Adrenal gland (tissue), 9 donors: ENCODE measurements at regions not wholly inside any gene's neighbourhood (a gene's known extent, or its start where the extent isn't known, plus 50 kb on each side); places are given as distances from the start of the nearest gene placed in this dataset.

Experiments
- DNase-seq, 7 donors: peaks; one replicate each; pipeline ENCODE4 v3.0.0-alpha.2; 2019 to 2020
- H3K27ac ChIP-seq, 5 donors: fragments of 200-600 bp; sonication (generic) in 4 of 5; 1 replicate in 3 of 5; 2 replicates in 2 of 5; pipeline versions ENCODE4 v1.5.1 to v1.8.0; 2016 to 2020; ENCODE audit warnings: mild to moderate bottlenecking in 1 of 5
- H3K27me3 ChIP-seq: fragments of 200-600 bp; 2 replicates; pipeline ENCODE4 v1.8.0; 2021
- H3K36me3 ChIP-seq, 2 donors: fragments of 200-600 bp; replicated peaks in 1 of 2; 1 replicate in 1 of 2; 2 replicates in 1 of 2; pipeline versions ENCODE4 v1.5.1 to v1.8.0; 2018 to 2022
- H3K4me1 ChIP-seq, 2 donors: fragments of 200-600 bp; replicated peaks in 1 of 2; 1 replicate in 1 of 2; 2 replicates in 1 of 2; pipeline versions ENCODE4 v1.5.1 to v1.8.0; 2018 to 2021
- H3K4me3 ChIP-seq, 4 donors: fragments of 200-600 bp; sonication (generic) in 3 of 4; one replicate each; pipeline ENCODE4 v1.5.1; 2016 to 2018
- H3K9me3 ChIP-seq, 3 donors: fragments of 200-600 bp; sonication (generic) in 1 of 3; replicated peaks in 1 of 3; 1 replicate in 2 of 3; 2 replicates in 1 of 3; pipeline versions ENCODE4 v1.5.1 to v1.8.0; 2016 to 2021
- CTCF ChIP-seq, 6 experiments: fragments of 450-650 bp in 4 of 6; fragments of 200-600 bp in 2 of 6; sonication (generic) in 1 of 6; IDR thresholded peaks; 1 replicate in 5 of 6; 2 replicates in 1 of 6; pipeline versions ENCODE4 v1.5.1 to v1.8.0; 2016 to 2021; ENCODE audit warnings: antibody characterized with exemption in 6 of 6, mild to moderate bottlenecking in 2 of 6, moderate library complexity in 1 of 6
- POLR2A ChIP-seq, 2 donors: fragments of 450-650 bp; IDR thresholded peaks; one replicate each; pipeline ENCODE4 v1.6.1; 2017; ENCODE audit warnings: antibody characterized with exemption in 2 of 2, mild to moderate bottlenecking in 2 of 2, moderate library complexity in 1 of 2
- WGBS, 4 donors: extraction: QIAGEN DNeasy Blood & Tissue Kit in 2 of 4; methylation state at CpG; one replicate each; pipeline versions ENCODE4 v1.1.5 to v1.1.7; 2013 to 2017; 5-methylcytosine and 5-hydroxymethylcytosine counted together
- intact Hi-C, 2 donors: fragments of 100-400 bp; cut with DNase I; formaldehyde crosslinking; loops; one replicate each; pipeline versions ENCODE4 v1.14.1 to v1.15.0; 2022 to 2023
- donor health status: healthy with polysubstance abuse.
- donor health status: Bipolar disorder and iron deficiency.
- donor health status: DM: yes; HTN: yes; CAD: no.
- donor health status: DM: no; HTN: no; CAD: no.
- donor health status: DM: no; HTN: no; CAD: no.

- TF ChIP-seq POLR2A (IDR thresholded peaks at IDR 0.05) (no peak), CTCF (IDR thresholded peaks at IDR 0.05) (no peak)
- H3K9me3 ChIP-seq = no peaks in the 10 kb centered on the region
- no peaks in the 10 kb centered on the region for H3K36me3 ChIP-seq
- H3K4me3 ChIP-seq = no peak overlapping the region
- H3K27me3 ChIP-seq = peaks cover 3% of the 10 kb centered on the region
- WGBS, 4 donors = 79 to 90% (median 86%) methylated on average over 1 of the region's 1 CpG
- H3K27ac ChIP-seq = no peak overlapping the region
- no peaks in the 10 kb centered on the region for H3K4me1 ChIP-seq
- intact Hi-C loops = no loop called here
- no peak for DNase-seq
Observed at GRCh38 chr2:238995634-238996033, 147.7 kb downstream of the TWIST2 start.

- Histone ChIP-seq H3K4me3 (no peak overlapping the region), H3K27me3 (peaks cover 3% of the 10 kb centered on the region), H3K27ac (peak overlapping the region in 1 of 5 donors; percentile 40), H3K9me3 (no peaks in the 10 kb centered on the region), H3K36me3 (no peaks in the 10 kb centered on the region), H3K4me1 (no peaks in the 10 kb centered on the region)
- TF ChIP-seq CTCF (IDR thresholded peaks at IDR 0.05) = no peak
- no peak for TF ChIP-seq POLR2A (IDR thresholded peaks at IDR 0.05)
- intact Hi-C loops = no loop called here
- no peak for DNase-seq
- WGBS, 4 donors = 66 to 83% (median 78%) methylated on average over 9 to 21 of the region's 21 CpGs
Observed at GRCh38 chr2:238996331-238997136, 148.6 kb downstream of the TWIST2 start.

GRCh38 chr2:238997137-238997390 lies 149.2 kb downstream of the TWIST2 start:
- WGBS, 4 donors = 70 to 74% (median 73%) methylated on average over 10 of the region's 10 CpGs
- H3K4me3 ChIP-seq = no peak overlapping the region
- TF ChIP-seq CTCF (IDR thresholded peaks at IDR 0.05) (no peak), POLR2A (IDR thresholded peaks at IDR 0.05) (no peak)
- no peaks in the 10 kb centered on the region for H3K36me3 ChIP-seq
- no peaks in the 10 kb centered on the region for H3K4me1 ChIP-seq
- no peak for DNase-seq
- intact Hi-C loops = no loop called here
- peak overlapping the region in 1 of 5 donors; percentile 40 for H3K27ac ChIP-seq
- H3K27me3 ChIP-seq = peaks cover 3% of the 10 kb centered on the region
- H3K9me3 ChIP-seq = no peaks in the 10 kb centered on the region

GRCh38 chr2:238997684-238998083 lies 149.8 kb downstream of the TWIST2 start:
- Histone ChIP-seq H3K27ac (peak overlapping the region in 1 of 5 donors; percentile 40), H3K4me3 (no peak overlapping the region), H3K9me3 (no peaks in the 10 kb centered on the region), H3K36me3 (no peaks in the 10 kb centered on the region), H3K4me1 (no peaks in the 10 kb centered on the region), H3K27me3 (peaks cover 3% of the 10 kb centered on the region)
- no peak for DNase-seq
- WGBS, 4 donors = 66 to 92% (median 84%) methylated on average over 4 to 10 of the region's 10 CpGs
- no peak for TF ChIP-seq CTCF (IDR thresholded peaks at IDR 0.05)
- TF ChIP-seq POLR2A (IDR thresholded peaks at IDR 0.05) = no peak
- intact Hi-C loops = no loop called here
